GM23248 (cell line): ENCODE measurements at regions not wholly inside any gene's neighbourhood (a gene's known extent, or its start where the extent isn't known, plus 50 kb on each side); places are given as distances from the start of the nearest gene placed in this dataset.
A peak's percentile ranks its signal among the peaks of the same experiment; 100 is the strongest.

Experiments used
- DNase-seq: peaks from one replicate; pipeline ENCODE4 v3.0.0-alpha.2; 2015
- H2AFZ ChIP-seq: fragments of 200-600 bp; sonication (generic); 2 replicates; pipeline ENCODE4 v1.6.1; 2016; ENCODE audit warnings: antibody characterized with exemption
- H3F3A ChIP-seq: fragments of 200-600 bp; sonication (generic); 2 replicates; pipeline ENCODE4 v1.6.1; 2016; ENCODE audit warnings: mild to moderate bottlenecking, antibody characterized with exemption, mixed run types; ENCODE audit not compliant: insufficient read depth
- H3K27ac ChIP-seq: fragments of 200-600 bp; sonication (generic); 2 replicates; pipeline ENCODE4 v1.5.1; 2016; ENCODE audit warnings: mild to moderate bottlenecking
- H3K27me3 ChIP-seq: fragments of 200-600 bp; sonication (generic); replicated peaks from 2 replicates; pipeline ENCODE4 v1.6.1; 2016; ENCODE audit warnings: mild to moderate bottlenecking; ENCODE audit not compliant: insufficient read depth
- H3K36me3 ChIP-seq: fragments of 200-600 bp; sonication (generic); 2 replicates; pipeline ENCODE4 v1.6.1; 2016; ENCODE audit warnings: low read depth, mild to moderate bottlenecking
- H3K4me1 ChIP-seq: fragments of 200-600 bp; sonication (generic); 2 replicates; pipeline ENCODE4 v1.6.1; 2016; ENCODE audit warnings: mild to moderate bottlenecking; ENCODE audit not compliant: insufficient read depth
- H3K4me2 ChIP-seq: fragments of 200-600 bp; sonication (generic); one replicate; pipeline ENCODE4 v1.6.1; 2016; ENCODE audit warnings: mild to moderate bottlenecking; ENCODE audit not compliant: unreplicated experiment
- H3K4me3 ChIP-seq: fragments of 200-600 bp; sonication (generic); 2 replicates; pipeline ENCODE4 v1.5.1; 2016; ENCODE audit warnings: mild to moderate bottlenecking
- H3K79me2 ChIP-seq: fragments of 200-600 bp; sonication (generic); 2 replicates; pipeline ENCODE4 v1.6.1; 2016; ENCODE audit warnings: mild to moderate bottlenecking; ENCODE audit not compliant: insufficient read depth
- H3K9ac ChIP-seq: fragments of 200-600 bp; sonication (generic); 2 replicates; pipeline ENCODE4 v1.6.1; 2016; ENCODE audit warnings: mild to moderate bottlenecking
- H3K9me2 ChIP-seq: fragments of 200-600 bp; sonication (generic); 2 replicates; pipeline ENCODE4 v1.6.1; 2016; ENCODE audit warnings: mixed run types, mild to moderate bottlenecking, moderate library complexity; ENCODE audit not compliant: insufficient read depth
- H3K9me3 ChIP-seq: fragments of 200-600 bp; sonication (generic); one replicate; pipeline ENCODE4 v1.6.1; 2017; ENCODE audit warnings: low read depth
- H4K20me1 ChIP-seq: fragments of 200-600 bp; sonication (generic); 2 replicates; pipeline ENCODE4 v1.6.0; 2016; ENCODE audit not compliant: insufficient read depth
- EZH2 ChIP-seq: fragments of 200-600 bp; sonication (generic); IDR thresholded peaks from 2 replicates; pipeline ENCODE4 v1.6.1; 2018; ENCODE audit warnings: antibody characterized with exemption, mild to moderate bottlenecking; ENCODE audit not compliant: insufficient read depth, poor library complexity, severe bottlenecking
- EZH2phosphoT487 ChIP-seq: fragments of 200-600 bp; sonication (generic); IDR thresholded peaks from 2 replicates; pipeline ENCODE4 v1.6.1; 2018; ENCODE audit warnings: antibody characterized with exemption, moderate library complexity, mild to moderate bottlenecking, low read depth; ENCODE audit not compliant: insufficient read depth
- WGBS, 2 experiments: methylation state at CpG; one replicate each; pipeline ENCODE4 v1.1.6; 2015 to 2017; ENCODE audit warnings: low lambda C conversion rate in 2 of 2, low coverage in 1 of 2; ENCODE audit errors: missing lambda C conversion rate in 2 of 2; 5-methylcytosine and 5-hydroxymethylcytosine counted together
- in situ Hi-C: fragments of 300-500 bp; cut with MboI; formaldehyde crosslinking; loops from 2 replicates; pipeline ENCODE4 v1.15.0; 2020

DNA sequence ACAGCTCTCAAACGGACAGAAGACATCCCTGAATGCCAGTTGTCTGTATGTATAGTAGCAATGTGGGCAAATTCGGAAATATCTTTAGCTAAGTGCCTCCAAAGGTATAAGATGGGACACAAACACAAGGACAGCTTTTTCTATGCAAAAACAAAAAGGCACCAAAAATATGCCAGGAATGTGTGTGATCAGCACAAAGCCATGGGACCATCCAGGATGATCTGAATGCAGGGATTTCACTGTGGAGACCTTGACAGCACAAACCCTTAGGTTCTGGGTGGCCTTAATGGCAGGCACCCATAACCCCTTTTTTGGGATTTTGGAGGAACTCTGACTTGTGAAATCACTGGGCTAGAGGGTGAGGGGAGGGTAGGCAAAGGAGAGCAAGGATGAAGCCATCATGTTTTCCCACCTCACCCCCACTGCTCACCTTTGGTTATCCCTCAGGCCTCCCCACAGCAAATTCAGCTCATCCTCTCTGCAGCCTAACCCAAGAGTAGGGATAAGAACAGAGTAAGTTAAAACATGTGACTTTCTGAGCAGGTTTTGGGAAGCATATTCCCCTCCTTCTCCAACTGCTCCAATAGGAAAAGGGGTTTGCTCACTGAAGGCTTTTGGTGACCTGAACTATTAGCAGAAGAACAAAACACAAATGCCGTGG, 154.6 kb downstream of the SNX19 start:
- Histone ChIP-seq H3K4me3 (no peak overlapping the region), H3K9me3 (no peaks in the 10 kb centered on the region), H3K9ac (no peak overlapping the region), H3K27ac (no peak overlapping the region), H3K27me3 (peaks cover 10% of the 10 kb centered on the region), H4K20me1 (no peaks in the 10 kb centered on the region), H3K9me2 (no peaks in the 10 kb centered on the region), H3K79me2 (no peaks in the 10 kb centered on the region), H3K4me2 (no peak overlapping the region), H2AFZ (no peak overlapping the region), H3K36me3 (no peaks in the 10 kb centered on the region), H3K4me1 (peaks cover 21% of the 10 kb centered on the region), H3F3A (no peaks in the 10 kb centered on the region)
- WGBS, 2 experiments: 69 to 84% methylated on average over 3 of the region's 3 CpGs
- DNase-seq: no peak
- in situ Hi-C loops: no loop called here
- no peak for TF ChIP-seq EZH2phosphoT487
- no peak for TF ChIP-seq EZH2

DNA sequence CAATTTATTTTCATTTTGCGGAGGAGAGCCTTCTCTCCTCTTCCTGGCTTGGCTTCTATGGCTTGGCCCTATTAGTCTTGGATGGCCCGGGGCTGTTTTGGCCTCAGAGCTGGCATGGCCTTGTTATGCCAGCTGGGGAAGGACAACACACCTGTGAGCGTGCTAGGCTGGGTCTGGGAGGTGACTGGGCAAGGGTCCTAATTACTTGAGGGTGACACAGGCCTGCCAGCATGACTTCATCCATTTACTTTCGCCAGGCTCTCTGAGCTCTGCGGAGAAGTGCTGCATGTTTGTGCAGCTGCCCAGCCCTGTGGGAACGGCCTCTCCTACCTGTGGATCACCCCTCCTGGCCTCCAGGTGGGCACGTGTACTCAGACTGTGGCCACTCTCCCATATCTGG, 153.6 kb downstream of the SNX19 start:
- Histone ChIP-seq H3K9me3 (no peaks in the 10 kb centered on the region), H4K20me1 (no peaks in the 10 kb centered on the region), H3K36me3 (no peaks in the 10 kb centered on the region), H3K27me3 (peaks cover 10% of the 10 kb centered on the region), H3K4me2 (no peak overlapping the region), H3K79me2 (no peaks in the 10 kb centered on the region), H3F3A (no peaks in the 10 kb centered on the region), H3K27ac (no peak overlapping the region), H3K4me3 (no peak overlapping the region), H3K9me2 (no peaks in the 10 kb centered on the region), H3K4me1 (peaks cover 21% of the 10 kb centered on the region), H2AFZ (no peak overlapping the region), H3K9ac (no peak overlapping the region)
- DNase-seq: no peak
- 51 to 63% methylated on average over 7 of the region's 7 CpGs for WGBS, 2 experiments
- TF ChIP-seq EZH2phosphoT487 (no peak), EZH2 (no peak)
- in situ Hi-C loops: no loop called here

DNA sequence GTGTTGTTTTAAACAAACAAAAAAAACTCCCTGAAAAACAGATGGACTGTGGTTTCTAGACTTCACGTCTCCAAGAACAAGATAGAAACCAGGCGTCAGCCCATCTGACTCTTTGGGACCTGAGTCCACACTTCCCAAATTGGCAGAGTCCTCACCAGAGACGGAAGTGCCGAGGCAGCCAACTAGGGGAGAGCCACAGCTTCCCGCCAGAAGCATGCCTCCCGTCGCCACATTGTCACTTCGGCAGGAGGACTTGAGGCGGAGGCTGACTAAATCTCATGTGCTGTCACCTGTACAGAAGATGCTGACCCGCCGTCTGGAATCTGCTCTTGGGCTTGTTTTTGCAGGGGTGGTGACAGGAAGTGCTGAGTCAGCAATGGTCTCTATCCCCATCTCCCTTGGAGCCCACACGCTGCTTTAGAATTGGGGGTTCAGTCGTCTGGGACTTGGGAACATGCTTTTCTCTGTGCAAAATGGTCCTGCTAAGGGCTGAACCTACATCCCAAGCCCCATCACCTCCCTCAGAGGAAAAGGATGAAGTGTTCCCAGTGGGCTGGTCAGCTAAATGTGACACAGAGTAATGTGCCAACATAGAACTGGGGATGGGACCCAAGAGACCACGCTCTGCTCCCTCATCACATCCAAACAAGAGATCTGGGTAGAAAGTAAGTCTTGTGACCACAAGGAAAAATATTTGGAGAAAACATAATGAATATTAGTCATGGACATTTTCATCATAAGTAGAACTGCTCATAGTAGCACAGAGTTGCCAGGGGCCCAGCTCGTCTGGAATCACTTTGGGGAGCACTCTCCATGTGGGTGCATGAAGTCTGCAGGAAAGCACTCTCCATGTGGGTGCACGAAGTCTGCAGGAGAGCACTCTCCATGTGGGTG, 152.9 kb downstream of the SNX19 start:
- TF ChIP-seq EZH2 (no peak), EZH2phosphoT487 (no peak)
- Histone ChIP-seq H3K4me3 (no peak overlapping the region), H3K27ac (no peak overlapping the region), H3K9ac (no peak overlapping the region), H4K20me1 (no peaks in the 10 kb centered on the region), H3K9me2 (no peaks in the 10 kb centered on the region), H3K4me2 (no peak overlapping the region), H3F3A (no peaks in the 10 kb centered on the region), H3K4me1 (peaks cover 21% of the 10 kb centered on the region), H3K27me3 (peaks cover 10% of the 10 kb centered on the region), H2AFZ (no peak overlapping the region), H3K9me3 (no peaks in the 10 kb centered on the region), H3K79me2 (no peaks in the 10 kb centered on the region), H3K36me3 (no peaks in the 10 kb centered on the region)
- in situ Hi-C loops: no loop called here
- DNase-seq: peak; percentile 79
- WGBS, 2 experiments: 46 to 54% methylated on average over 16 of the region's 16 CpGs

DNA sequence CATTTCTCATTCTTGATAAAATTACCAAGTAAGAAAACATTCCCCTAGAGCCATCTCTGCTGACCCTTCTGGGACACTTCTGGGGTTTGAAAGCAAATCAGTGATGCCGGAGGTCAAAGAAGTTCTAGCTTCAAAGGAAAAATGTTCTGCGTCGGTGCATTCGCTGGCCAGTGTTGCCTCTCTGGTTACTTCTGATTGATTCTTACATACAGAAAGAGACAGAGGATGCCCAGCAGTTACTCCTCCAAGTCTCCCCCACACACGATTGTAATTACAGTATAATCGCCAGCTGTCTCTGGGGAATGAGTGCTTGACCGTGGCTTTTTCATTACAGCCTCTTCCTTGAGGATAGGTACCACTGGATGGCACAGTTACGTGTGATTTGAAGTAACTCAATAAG, 150.9 kb downstream of the SNX19 start:
- peaks cover 27% of the 10 kb centered on the region for H3K4me1 ChIP-seq
- no peaks in the 10 kb centered on the region for H3K36me3 ChIP-seq
- H3K79me2 ChIP-seq: no peaks in the 10 kb centered on the region
- H4K20me1 ChIP-seq: no peaks in the 10 kb centered on the region
- in situ Hi-C loops: no loop called here
- TF ChIP-seq EZH2phosphoT487: no peak
- no peak for TF ChIP-seq EZH2
- H3K4me3 ChIP-seq: no peak overlapping the region
- H3F3A ChIP-seq: no peaks in the 10 kb centered on the region
- no peak overlapping the region for H2AFZ ChIP-seq
- DNase-seq: no peak
- H3K27me3 ChIP-seq: peaks cover 10% of the 10 kb centered on the region
- H3K4me2 ChIP-seq: no peak overlapping the region
- 81 to 86% methylated on average over 8 of the region's 8 CpGs for WGBS, 2 experiments
- H3K9ac ChIP-seq: no peak overlapping the region
- H3K27ac ChIP-seq: no peak overlapping the region
- no peaks in the 10 kb centered on the region for H3K9me3 ChIP-seq
- H3K9me2 ChIP-seq: no peaks in the 10 kb centered on the region
